Suprapubic skin (tissue), 4 donors: ENCODE measurements at regions not wholly inside any gene's neighbourhood (a gene's known extent, or its start where the extent isn't known, plus 50 kb on each side); places are given as distances from the start of the nearest gene placed in this dataset.

Source experiments
- DNase-seq, 2 donors: peaks; one replicate each; pipeline ENCODE4 v3.0.0-alpha.2; 2019; ENCODE audit warnings: low spot score in 2 of 2
- H3K27ac ChIP-seq: fragments of 200-600 bp; sonication (generic); one replicate; pipeline ENCODE4 v1.5.1; 2019
- H3K27me3 ChIP-seq: fragments of 200-600 bp; sonication (generic); one replicate; pipeline ENCODE4 v1.5.1; 2019
- H3K36me3 ChIP-seq: fragments of 200-600 bp; sonication (generic); one replicate; pipeline ENCODE4 v1.5.1; 2019
- H3K4me1 ChIP-seq: fragments of 200-600 bp; sonication (generic); one replicate; pipeline ENCODE4 v1.5.1; 2019
- H3K4me3 ChIP-seq: fragments of 200-600 bp; sonication (generic); one replicate; pipeline ENCODE4 v1.5.1; 2019; ENCODE audit warnings: mild to moderate bottlenecking
- H3K9me3 ChIP-seq: fragments of 200-600 bp; sonication (generic); one replicate; pipeline ENCODE4 v1.5.1; 2019
- CTCF ChIP-seq, 2 donors: fragments of 200-600 bp in 1 of 2; fragments of 450-650 bp in 1 of 2; sonication (generic) in 1 of 2; IDR thresholded peaks; one replicate each; pipeline ENCODE4 v1.5.1; 2016 to 2019; ENCODE audit warnings: antibody characterized with exemption in 2 of 2, mild to moderate bottlenecking in 1 of 2, moderate library complexity in 1 of 2
- EP300 ChIP-seq: sonication (generic); formaldehyde crosslinking; IDR thresholded peaks from one replicate; pipeline ENCODE4 v1.6.1; 2017; ENCODE audit warnings: antibody characterized with exemption
- POLR2A ChIP-seq, 2 donors: fragments of 450-650 bp; IDR thresholded peaks; one replicate each; pipeline ENCODE4 v1.6.1; 2017; ENCODE audit warnings: antibody characterized with exemption in 2 of 2, mild to moderate bottlenecking in 2 of 2, moderate library complexity in 2 of 2
- POLR2AphosphoS5 ChIP-seq, 3 donors: sonication (generic); formaldehyde crosslinking; IDR thresholded peaks; one replicate each; pipeline ENCODE4 v1.6.1; 2017; ENCODE audit warnings: antibody characterized with exemption in 3 of 3
- WGBS: methylation state at CpG from one replicate; pipeline ENCODE4 v1.1.5; 2018; 5-methylcytosine and 5-hydroxymethylcytosine counted together

- 74% methylated on average over 7 of the region's 7 CpGs for WGBS
- Histone ChIP-seq H3K36me3 (no peaks in the 10 kb centered on the region), H3K4me3 (no peak overlapping the region), H3K27ac (no peak overlapping the region), H3K27me3 (no peaks in the 10 kb centered on the region), H3K4me1 (no peaks in the 10 kb centered on the region), H3K9me3 (peaks cover 14% of the 10 kb centered on the region)
- TF ChIP-seq POLR2AphosphoS5 (IDR thresholded peaks at IDR 0.05): no peak
- no peak for TF ChIP-seq CTCF (IDR thresholded peaks at IDR 0.05)
- no peak for TF ChIP-seq POLR2A (IDR thresholded peaks at IDR 0.05)
- no peak for TF ChIP-seq EP300
- DNase-seq: no peak
These were observed 77.6 kb upstream of the SNRPN start for GRCh38 chr15:24877174-24877573.

- H3K27ac ChIP-seq: no peak overlapping the region
- DNase-seq: no peak
- peaks cover 14% of the 10 kb centered on the region for H3K9me3 ChIP-seq
- H3K4me3 ChIP-seq: peak overlapping the region; percentile 30
- no peak for TF ChIP-seq CTCF (IDR thresholded peaks at IDR 0.05)
- TF ChIP-seq EP300: no peak
- no peak for TF ChIP-seq POLR2AphosphoS5 (IDR thresholded peaks at IDR 0.05)
- no peak for TF ChIP-seq POLR2A (IDR thresholded peaks at IDR 0.05)
- WGBS: 31% methylated on average over 31 of the region's 37 CpGs
- H3K36me3 ChIP-seq: no peaks in the 10 kb centered on the region
- no peaks in the 10 kb centered on the region for H3K4me1 ChIP-seq
- no peaks in the 10 kb centered on the region for H3K27me3 ChIP-seq
These were observed 76.6 kb upstream of the SNRPN start for GRCh38 chr15:24878153-24878552.

- no peak for DNase-seq
- no peaks in the 10 kb centered on the region for H3K36me3 ChIP-seq
- peaks cover 14% of the 10 kb centered on the region for H3K9me3 ChIP-seq
- no peak for TF ChIP-seq POLR2A (IDR thresholded peaks at IDR 0.05)
- TF ChIP-seq EP300: no peak
- TF ChIP-seq POLR2AphosphoS5 (IDR thresholded peaks at IDR 0.05): no peak
- TF ChIP-seq CTCF (IDR thresholded peaks at IDR 0.05): no peak
- 45% methylated on average over 2 of the region's 2 CpGs for WGBS
- no peak overlapping the region for H3K4me3 ChIP-seq
- H3K27me3 ChIP-seq: no peaks in the 10 kb centered on the region
- H3K27ac ChIP-seq: no peak overlapping the region
- no peaks in the 10 kb centered on the region for H3K4me1 ChIP-seq
These were observed 75.3 kb upstream of the SNRPN start for GRCh38 chr15:24879492-24879891.

- WGBS: 70% methylated on average over 8 of the region's 8 CpGs
- H3K27ac ChIP-seq: no peak overlapping the region
- H3K9me3 ChIP-seq: peaks cover 14% of the 10 kb centered on the region
- DNase-seq: no peak
- no peaks in the 10 kb centered on the region for H3K36me3 ChIP-seq
- no peak overlapping the region for H3K4me3 ChIP-seq
- no peaks in the 10 kb centered on the region for H3K4me1 ChIP-seq
- TF ChIP-seq EP300 (no peak), POLR2A (IDR thresholded peaks at IDR 0.05) (no peak), POLR2AphosphoS5 (IDR thresholded peaks at IDR 0.05) (no peak), CTCF (IDR thresholded peaks at IDR 0.05) (no peak)
- no peaks in the 10 kb centered on the region for H3K27me3 ChIP-seq
These were observed 74.1 kb upstream of the SNRPN start for GRCh38 chr15:24880663-24881062.

- Histone ChIP-seq H3K4me3 (no peak overlapping the region), H3K9me3 (no peaks in the 10 kb centered on the region), H3K4me1 (no peaks in the 10 kb centered on the region), H3K36me3 (no peaks in the 10 kb centered on the region), H3K27me3 (no peaks in the 10 kb centered on the region), H3K27ac (no peak overlapping the region)
- WGBS: 82% methylated on average over 3 of the region's 3 CpGs
- TF ChIP-seq POLR2AphosphoS5 (IDR thresholded peaks at IDR 0.05) (no peak), CTCF (IDR thresholded peaks at IDR 0.05) (no peak), EP300 (no peak), POLR2A (IDR thresholded peaks at IDR 0.05) (no peak)
- no peak for DNase-seq
These were observed 68.2 kb upstream of the SNRPN start for GRCh38 chr15:24886538-24886937.
